HEK293 (cell line): ENCODE measurements at regions not wholly inside any gene's neighbourhood (a gene's known extent, or its start where the extent isn't known, plus 50 kb on each side); places are given as distances from the start of the nearest gene placed in this dataset.

Source experiments
- IKZF3 ChIP-seq: fragments of 450-650 bp; IDR thresholded peaks from 2 replicates; pipeline ENCODE4 v1.5.0; 2018; ENCODE audit warnings: missing biosample characterization, mild to moderate bottlenecking, missing genetic modification characterization, moderate library complexity
- ZBTB21 ChIP-seq: fragments of 450-650 bp; formaldehyde crosslinking; IDR thresholded peaks from 2 replicates; pipeline ENCODE4 v1.5.1; 2017; ENCODE audit warnings: missing biosample characterization, missing genetic modification characterization
- ZFP3 ChIP-seq: fragments of 450-650 bp; formaldehyde crosslinking; IDR thresholded peaks from 2 replicates; pipeline ENCODE4 v1.5.1; 2016; ENCODE audit warnings: low read depth, missing biosample characterization, missing genetic modification characterization
- ZNF114 ChIP-seq: fragments of 450-650 bp; formaldehyde crosslinking; IDR thresholded peaks from 2 replicates; pipeline ENCODE4 v1.5.0; 2017; ENCODE audit warnings: missing biosample characterization, missing genetic modification characterization
- ZNF354C ChIP-seq: fragments of 450-650 bp; formaldehyde crosslinking; IDR thresholded peaks from 2 replicates; pipeline ENCODE4 v1.5.1; 2016; ENCODE audit warnings: missing biosample characterization, missing genetic modification characterization, low read depth, borderline replicate concordance

DNA sequence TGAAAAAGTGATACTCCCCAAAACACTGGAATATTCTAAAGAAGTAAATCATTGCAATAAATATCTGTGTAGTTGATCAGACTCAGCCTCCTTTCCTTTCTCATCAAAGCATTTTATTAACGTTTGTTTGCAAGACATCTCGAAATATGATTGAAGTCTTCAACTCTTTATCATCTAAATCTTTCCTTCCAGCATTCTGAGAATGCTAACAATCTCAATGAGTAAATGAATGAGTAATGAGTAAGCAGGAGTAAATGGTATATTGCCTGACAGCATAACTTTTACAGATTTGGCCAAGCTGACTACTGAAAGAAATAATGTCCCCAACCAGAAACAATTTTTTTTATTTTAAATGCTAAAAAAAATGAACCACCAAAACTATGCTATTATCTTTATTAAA, 157.1 kb downstream of the SLCO4C1 start:
- TF ChIP-seq ZNF354C (tag by site-specific recombination) (no peak), ZFP3 (tag by site-specific recombination) (no peak), ZBTB21 (no peak), ZNF114 (tag by site-specific recombination) (no peak), IKZF3 (tag by site-specific recombination) (no peak)
